GF-D8 (cell line): ENCODE measurements at regions not wholly inside any gene's neighbourhood (a gene's known extent, or its start where the extent isn't known, plus 50 kb on each side); places are given as distances from the start of the nearest gene placed in this dataset.

Source experiments
- DNase-seq: peaks from one replicate; lab custom pipeline; 2025; lab: John Stamatoyannopoulos, UW

GRCh38 chr5:8322484-8322883 lies 453.5 kb downstream of the MTRR start:
- DNase-seq: no peak

- DNase-seq: no peak
Measured at GRCh38 chr5:8327016-8327415, 458.1 kb downstream of the MTRR start.

- no peak for DNase-seq
Measured at GRCh38 chr5:8329773-8330172, 460.8 kb downstream of the MTRR start.

- DNase-seq: no peak
Measured at GRCh38 chr5:8332666-8333445, 463.9 kb downstream of the MTRR start.

- DNase-seq: no peak
Measured at GRCh38 chr5:8333485-8333884, 464.5 kb downstream of the MTRR start.

- no peak for DNase-seq
Measured at GRCh38 chr5:8333977-8334376, 465.0 kb downstream of the MTRR start.

- no peak for DNase-seq
Measured at GRCh38 chr5:8340261-8340660, 471.3 kb downstream of the MTRR start.

- DNase-seq: no peak
Measured at GRCh38 chr5:8340739-8341344, 471.9 kb downstream of the MTRR start.

GRCh38 chr5:8341406-8341805 lies 472.5 kb downstream of the MTRR start:
- DNase-seq: no peak

GRCh38 chr5:8347984-8348383 lies 479.0 kb downstream of the MTRR start:
- DNase-seq: no peak

- no peak for DNase-seq
Measured at GRCh38 chr5:8349855-8350254, 480.9 kb downstream of the MTRR start.

GRCh38 chr5:8350644-8351339 lies 481.8 kb downstream of the MTRR start:
- DNase-seq: no peak

GRCh38 chr5:8355981-8356380 lies 487.0 kb downstream of the MTRR start:
- DNase-seq: no peak

- no peak for DNase-seq
Measured at GRCh38 chr5:8360012-8360411, 491.1 kb downstream of the MTRR start.

- DNase-seq: no peak
Measured at GRCh38 chr5:8362495-8362894, 493.5 kb downstream of the MTRR start.

GRCh38 chr5:8363138-8363537 lies 494.2 kb downstream of the MTRR start:
- no peak for DNase-seq

GRCh38 chr5:8366266-8366665 lies 497.3 kb downstream of the MTRR start:
- DNase-seq: no peak

- DNase-seq: no peak
Measured at GRCh38 chr5:8376478-8376877, 507.5 kb downstream of the MTRR start.

- no peak for DNase-seq
Measured at GRCh38 chr5:8381972-8382371, 513.0 kb downstream of the MTRR start.

GRCh38 chr5:8382456-8382855 lies 513.5 kb downstream of the MTRR start:
- no peak for DNase-seq

- DNase-seq: no peak
Measured at GRCh38 chr5:8383616-8384015, 514.7 kb downstream of the MTRR start.

GRCh38 chr5:8386719-8387288 lies 517.9 kb downstream of the MTRR start:
- no peak for DNase-seq

- no peak for DNase-seq
Measured at GRCh38 chr5:8391911-8392310, 523.0 kb downstream of the MTRR start.
